ENCODE measurements at regions not wholly inside any gene's neighbourhood (a gene's known extent, or its start where the extent isn't known, plus 50 kb on each side); places are given as distances from the start of the nearest gene placed in this dataset.

DNA sequence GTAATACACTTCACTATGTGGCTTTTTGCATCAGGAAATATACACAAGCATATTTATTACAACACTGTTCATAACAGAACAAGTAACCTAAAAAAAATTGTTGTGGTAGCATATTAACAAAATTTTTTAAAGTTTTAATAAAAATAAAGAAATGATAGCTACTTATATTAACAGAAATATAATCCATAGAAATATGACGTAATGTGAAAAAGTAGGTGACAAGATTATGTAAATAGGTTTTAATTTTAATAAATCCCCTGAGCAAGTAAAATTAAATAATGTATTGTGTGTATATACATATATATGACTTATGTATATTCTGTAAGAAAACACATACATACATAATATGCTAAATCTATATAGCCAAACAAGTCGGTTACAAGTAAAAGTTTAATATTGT lies 359.9 kb downstream of the SEC16B start:
- H3K4me3 ChIP-seq, result no peak overlapping the region
- H3K27ac ChIP-seq, result no peak overlapping the region
- no peak for DNase-seq (ENCODE audit: low spot score in 2 of 2)
- TF ChIP-seq, protein P1, sequence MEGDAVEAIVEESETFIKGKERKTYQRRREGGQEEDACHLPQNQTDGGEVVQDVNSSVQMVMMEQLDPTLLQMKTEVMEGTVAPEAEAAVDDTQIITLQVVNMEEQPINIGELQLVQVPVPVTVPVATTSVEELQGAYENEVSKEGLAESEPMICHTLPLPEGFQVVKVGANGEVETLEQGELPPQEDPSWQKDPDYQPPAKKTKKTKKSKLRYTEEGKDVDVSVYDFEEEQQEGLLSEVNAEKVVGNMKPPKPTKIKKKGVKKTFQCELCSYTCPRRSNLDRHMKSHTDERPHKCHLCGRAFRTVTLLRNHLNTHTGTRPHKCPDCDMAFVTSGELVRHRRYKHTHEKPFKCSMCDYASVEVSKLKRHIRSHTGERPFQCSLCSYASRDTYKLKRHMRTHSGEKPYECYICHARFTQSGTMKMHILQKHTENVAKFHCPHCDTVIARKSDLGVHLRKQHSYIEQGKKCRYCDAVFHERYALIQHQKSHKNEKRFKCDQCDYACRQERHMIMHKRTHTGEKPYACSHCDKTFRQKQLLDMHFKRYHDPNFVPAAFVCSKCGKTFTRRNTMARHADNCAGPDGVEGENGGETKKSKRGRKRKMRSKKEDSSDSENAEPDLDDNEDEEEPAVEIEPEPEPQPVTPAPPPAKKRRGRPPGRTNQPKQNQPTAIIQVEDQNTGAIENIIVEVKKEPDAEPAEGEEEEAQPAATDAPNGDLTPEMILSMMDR (IDR thresholded peaks at IDR 0.05), result no peak
- TF ChIP-seq POLR2A (IDR thresholded peaks at IDR 0.05), result no peak
- no peak for TF ChIP-seq POLR2AphosphoS5 (IDR thresholded peaks at IDR 0.05)
- intact Hi-C loops (cut with DNase I; ENCODE audit: low total_unique reads), result no loop called here
- no peaks in the 10 kb centered on the region for H3K9me3 ChIP-seq
- H3K27me3 ChIP-seq, result no peaks in the 10 kb centered on the region
- no peaks in the 10 kb centered on the region for H3K4me1 ChIP-seq
- no peaks in the 10 kb centered on the region for H3K36me3 ChIP-seq

DNA sequence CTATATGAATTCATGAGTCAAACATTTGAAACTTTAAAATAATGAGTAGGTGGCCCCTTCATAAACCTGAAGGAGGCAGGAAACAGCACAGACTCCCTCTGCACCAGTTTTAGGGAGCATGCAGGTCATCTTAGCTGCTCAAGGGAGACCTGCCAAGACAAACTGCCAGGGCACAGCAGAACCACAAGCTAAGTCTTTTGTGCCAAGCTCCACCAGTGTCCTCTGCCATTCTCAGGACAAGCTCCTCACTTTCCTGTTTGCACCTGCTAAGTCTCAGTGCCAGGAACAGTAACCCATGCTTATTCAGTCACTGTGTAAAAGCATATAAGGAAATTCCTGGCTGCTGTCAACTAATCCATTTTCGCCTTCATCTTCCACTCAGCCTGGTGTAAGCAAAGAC lies 368.9 kb downstream of the SEC16B start:
- no peak for DNase-seq (ENCODE audit: low spot score in 2 of 2)
- no peaks in the 10 kb centered on the region for H3K9me3 ChIP-seq
- TF ChIP-seq, protein P1 (IDR thresholded peaks at IDR 0.05), result no peak
- TF ChIP-seq POLR2A (IDR thresholded peaks at IDR 0.05) (no peak), POLR2AphosphoS5 (IDR thresholded peaks at IDR 0.05) (no peak)
- H3K4me1 ChIP-seq, result no peaks in the 10 kb centered on the region
- H3K36me3 ChIP-seq, result no peaks in the 10 kb centered on the region
- H3K27me3 ChIP-seq, result no peaks in the 10 kb centered on the region
- intact Hi-C loops (cut with DNase I; ENCODE audit: low total_unique reads), result no loop called here
- no peak overlapping the region for H3K4me3 ChIP-seq
- H3K27ac ChIP-seq, result no peak overlapping the region

DNA sequence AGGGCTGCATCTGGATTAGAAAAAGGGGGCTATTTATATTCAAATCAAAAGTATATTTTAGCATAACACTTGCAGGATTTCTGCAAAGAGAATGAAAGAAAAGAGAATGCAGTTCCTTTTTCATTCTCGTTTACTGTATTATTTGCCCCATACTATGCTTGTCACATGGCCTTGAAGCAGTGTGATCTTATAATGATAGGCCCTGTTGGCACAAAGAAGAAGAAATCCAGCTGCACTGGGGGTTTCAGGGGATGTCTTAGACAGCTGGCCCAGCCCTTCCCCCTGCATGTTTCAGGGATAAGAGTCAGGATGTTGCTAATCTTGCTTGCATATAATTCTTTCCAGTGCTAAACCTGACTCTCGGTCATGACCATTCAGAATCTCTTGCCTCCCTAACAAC lies 369.5 kb downstream of the SEC16B start:
- H3K4me1 ChIP-seq, result no peaks in the 10 kb centered on the region
- intact Hi-C loops (cut with DNase I; ENCODE audit: low total_unique reads), result no loop called here
- DNase-seq (ENCODE audit: low spot score in 2 of 2), result no peak
- no peaks in the 10 kb centered on the region for H3K27me3 ChIP-seq
- TF ChIP-seq POLR2AphosphoS5 (IDR thresholded peaks at IDR 0.05) (no peak), POLR2A (IDR thresholded peaks at IDR 0.05) (no peak)
- TF ChIP-seq, protein P1 (IDR thresholded peaks at IDR 0.05), result no peak
- H3K4me3 ChIP-seq, result no peak overlapping the region
- no peaks in the 10 kb centered on the region for H3K36me3 ChIP-seq
- no peaks in the 10 kb centered on the region for H3K9me3 ChIP-seq
- H3K27ac ChIP-seq, result no peak overlapping the region

DNA sequence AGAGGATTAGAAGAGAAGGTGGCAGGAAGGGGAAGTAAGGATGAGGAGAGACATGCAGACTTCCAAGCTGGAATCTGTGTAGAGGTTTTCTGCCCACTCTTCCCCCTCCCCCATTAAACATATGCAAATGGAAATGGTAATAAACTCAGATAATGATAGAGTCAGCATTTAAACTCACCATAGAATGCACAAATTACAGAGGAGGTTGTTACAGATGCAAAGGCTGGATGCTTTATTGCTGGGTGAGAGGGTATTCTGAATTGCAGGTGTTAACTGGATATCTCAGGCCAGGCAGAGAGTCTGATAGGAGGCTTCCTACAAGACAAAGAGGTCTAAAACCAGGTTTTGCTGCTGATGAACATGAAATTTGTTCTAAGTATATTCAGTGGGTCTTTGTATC lies 372.5 kb downstream of the SEC16B start:
- intact Hi-C loops (cut with DNase I; ENCODE audit: low total_unique reads), result no loop called here
- TF ChIP-seq, protein P1 (IDR thresholded peaks at IDR 0.05), result no peak
- TF ChIP-seq POLR2AphosphoS5 (IDR thresholded peaks at IDR 0.05), result no peak
- no peak for TF ChIP-seq POLR2A (IDR thresholded peaks at IDR 0.05)
- H3K36me3 ChIP-seq, result no peaks in the 10 kb centered on the region
- H3K27ac ChIP-seq, result no peak overlapping the region
- DNase-seq (ENCODE audit: low spot score in 2 of 2), result no peak
- no peaks in the 10 kb centered on the region for H3K4me1 ChIP-seq
- no peak overlapping the region for H3K4me3 ChIP-seq
- H3K27me3 ChIP-seq, result no peaks in the 10 kb centered on the region
- H3K9me3 ChIP-seq, result no peaks in the 10 kb centered on the region

DNA sequence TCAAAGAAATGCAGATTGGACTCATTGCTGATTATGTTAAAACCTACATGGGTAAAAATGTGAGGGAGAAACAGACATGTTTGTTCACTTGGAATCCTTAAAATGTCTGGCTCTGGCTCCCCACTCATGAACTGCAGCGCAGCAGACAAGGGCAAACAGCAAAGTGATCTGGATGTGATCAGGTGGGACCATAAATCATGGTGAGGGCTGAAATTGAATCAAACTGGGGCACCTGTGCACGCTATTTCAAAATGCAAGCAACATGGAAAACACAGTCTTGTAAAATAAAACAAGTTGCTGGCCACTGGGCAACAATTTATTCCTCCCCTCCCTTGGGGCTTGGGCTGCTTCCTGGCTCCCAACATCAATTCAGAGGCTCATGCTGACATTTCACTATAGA lies 373.4 kb downstream of the SEC16B start:
- DNase-seq (ENCODE audit: low spot score in 2 of 2), result no peak
- H3K27ac ChIP-seq, result no peak overlapping the region
- no peak overlapping the region for H3K4me3 ChIP-seq
- TF ChIP-seq, protein P1 (IDR thresholded peaks at IDR 0.05), result no peak
- TF ChIP-seq POLR2A (IDR thresholded peaks at IDR 0.05) (no peak), POLR2AphosphoS5 (IDR thresholded peaks at IDR 0.05) (no peak)
- no peaks in the 10 kb centered on the region for H3K27me3 ChIP-seq
- no peaks in the 10 kb centered on the region for H3K36me3 ChIP-seq
- H3K4me1 ChIP-seq, result no peaks in the 10 kb centered on the region
- H3K9me3 ChIP-seq, result no peaks in the 10 kb centered on the region
- intact Hi-C loops (cut with DNase I; ENCODE audit: low total_unique reads), result no loop called here

Measured in breast epithelium (tissue), 4 donors.